HepG2 (cell line): ENCODE measurements at regions not wholly inside any gene's neighbourhood (a gene's known extent, or its start where the extent isn't known, plus 50 kb on each side); places are given as distances from the start of the nearest gene placed in this dataset.

Experiments used
- ATAC-seq: fragments of 200-7000 bp; cut with Tn5 transposase; 3 replicates; pipeline ENCODE4 v1.9.1; 2020; ENCODE audit warnings: mild to moderate bottlenecking, moderate library complexity
- BruUV-seq: library from RNA; stranded (reverse); fragments of 400-500 nt; replicated peaks from 2 replicates; lab custom pipeline; 2021; lab: Mats Ljungman, UMichigan
- CTCF ChIA-PET: fragments of 300-600 bp; formaldehyde crosslinking; extraction: SDS; loops from one replicate; lab custom pipeline; 2021; ENCODE audit warnings: low total read pairs, inconsistent platforms, low intra/inter-chr PET ratio; lab: Yijun Ruan, JAX
- POLR2A ChIA-PET: fragments of 350-600 bp; sonication (Branson Sonifier 250); formaldehyde crosslinking; loops from one replicate; lab custom pipeline; 2020; ENCODE audit warnings: antibody characterized with exemption, inconsistent platforms; lab: Yijun Ruan, JAX
- DNase-seq: peaks from one replicate; pipeline ENCODE4 v3.0.0-alpha.2; 2015; ENCODE audit warnings: low spot score
- FAIRE-seq: peaks from 3 replicates; lab custom pipeline; 2011; peaks lifted over from hg19 to GRCh38; lab: Jason Lieb, UNC
- H2AFZ ChIP-seq: one replicate; pipeline ENCODE4 v1.6.1; 2011; ENCODE audit warnings: low read length, inconsistent platforms
- H3K27ac ChIP-seq: fragments of 300-600 bp; 3 replicates; pipeline ENCODE4 v1.8.0; 2011; ENCODE audit warnings: mixed run types, mild to moderate bottlenecking, mixed read lengths, low read length, inconsistent platforms; ENCODE audit not compliant: insufficient read depth; ENCODE audit errors: extremely low read length
- H3K27me3 ChIP-seq, 2 experiments: fragments of 200-600 bp in 1 of 2; 2 replicates in 1 of 2; 3 replicates in 1 of 2; pipeline versions ENCODE4 v1.6.0 to v1.8.0; 2011; ENCODE audit warnings: low read length in 2 of 2, mild to moderate bottlenecking in 2 of 2, moderate library complexity in 2 of 2, inconsistent platforms in 1 of 2; ENCODE audit not compliant: insufficient read depth in 2 of 2, control insufficient read depth in 1 of 2
- H3K36me3 ChIP-seq, 2 experiments: fragments of 200-600 bp in 1 of 2; replicated peaks in 1 of 2; 2 replicates in 1 of 2; 3 replicates in 1 of 2; pipeline versions ENCODE4 v1.5.1 to v1.8.0; 2011; ENCODE audit warnings: low read length in 2 of 2, inconsistent platforms in 1 of 2; ENCODE audit not compliant: insufficient read depth in 2 of 2, control insufficient read depth in 1 of 2
- H3K4me1 ChIP-seq: 2 replicates; pipeline ENCODE4 v1.5.1; 2012; ENCODE audit warnings: low read length, inconsistent platforms; ENCODE audit not compliant: insufficient read depth
- H3K4me2 ChIP-seq: 2 replicates; pipeline ENCODE4 v1.6.0; 2011; ENCODE audit warnings: low read depth, low read length, inconsistent platforms
- H3K4me3 ChIP-seq, 3 experiments: fragments of 200-600 bp in 1 of 3; sonication (generic), shearing (Covaris generic) in 1 of 3; replicated peaks in 1 of 3; 2 replicates each; pipeline ENCODE4 v1.5.1; 2011 to 2016; ENCODE audit warnings: low read length in 3 of 3, inconsistent platforms in 2 of 3, low read depth in 2 of 3, mild to moderate bottlenecking in 2 of 3, control low read depth in 1 of 3, mixed read lengths in 1 of 3; ENCODE audit not compliant: insufficient read depth in 1 of 3
- H3K79me2 ChIP-seq: one replicate; pipeline ENCODE4 v1.6.1; 2011; ENCODE audit warnings: low read length, inconsistent platforms; ENCODE audit not compliant: insufficient read depth
- H3K9ac ChIP-seq: 2 replicates; pipeline ENCODE4 v1.6.0; 2011; ENCODE audit warnings: mild to moderate bottlenecking, low read depth, low read length, inconsistent platforms; ENCODE audit not compliant: insufficient read depth
- H3K9me3 ChIP-seq: 2 replicates; pipeline ENCODE4 v1.5.1; 2012; ENCODE audit warnings: mild to moderate bottlenecking, low read length
- H4K20me1 ChIP-seq: 2 replicates; pipeline ENCODE4 v1.6.0; 2011; ENCODE audit warnings: inconsistent platforms, mild to moderate bottlenecking, low read length, moderate library complexity; ENCODE audit not compliant: insufficient read depth
- ATF7-NPFF ChIP-seq: sonication (generic); formaldehyde crosslinking; IDR thresholded peaks from 2 replicates; pipeline ENCODE4 v1.8.1; 2023; ENCODE audit warnings: mild to moderate bottlenecking, low read depth, missing genetic modification reagents, moderate library complexity
- CBX5 ChIP-seq: sonication (generic); formaldehyde crosslinking; IDR thresholded peaks from 2 replicates; pipeline ENCODE4 v1.4.0; 2020; ENCODE audit warnings: missing genetic modification reagents, borderline replicate concordance
- DZIP1 ChIP-seq: sonication (generic); formaldehyde crosslinking; IDR thresholded peaks from 2 replicates; pipeline ENCODE4 v1.5.0; 2020; ENCODE audit warnings: mild to moderate bottlenecking, missing genetic modification reagents
- EED ChIP-seq: sonication (generic); formaldehyde crosslinking; IDR thresholded peaks from 2 replicates; pipeline ENCODE4 v1.5.0; 2020; ENCODE audit warnings: mild to moderate bottlenecking, missing genetic modification reagents
- HNRNPLL ChIP-seq: fragments of 200-400 bp; formaldehyde crosslinking; IDR thresholded peaks from 2 replicates; pipeline ENCODE4 v1.6.1; 2017; ENCODE audit warnings: mild to moderate bottlenecking, low read depth, low read length; ENCODE audit not compliant: poor library complexity, severe bottlenecking
- SIN3B ChIP-seq: fragments of 150-350 bp; IDR thresholded peaks from 2 replicates; pipeline ENCODE4 v1.6.1; 2014; ENCODE audit warnings: low read length
- SNAI1 ChIP-seq: sonication (generic); formaldehyde crosslinking; IDR thresholded peaks from 2 replicates; pipeline ENCODE4 v1.5.0; 2020; ENCODE audit warnings: mild to moderate bottlenecking, missing genetic modification reagents, borderline replicate concordance
- SYNCRIP ChIP-seq: fragments of 200-400 bp; formaldehyde crosslinking; IDR thresholded peaks from 2 replicates; pipeline ENCODE4 v1.6.1; 2018; ENCODE audit warnings: mild to moderate bottlenecking, low read depth, low read length; ENCODE audit not compliant: insufficient read depth
- ZNF124 ChIP-seq: sonication (generic); formaldehyde crosslinking; IDR thresholded peaks from 2 replicates; pipeline ENCODE4 v1.4.0; 2020; ENCODE audit warnings: missing genetic modification reagents
- ZNF292 ChIP-seq: sonication (generic); formaldehyde crosslinking; IDR thresholded peaks from 2 replicates; pipeline ENCODE4 v1.8.1; 2022; ENCODE audit warnings: mild to moderate bottlenecking, low read depth, missing genetic modification reagents, borderline replicate concordance
- ZNF615 ChIP-seq: sonication (generic); formaldehyde crosslinking; IDR thresholded peaks from 2 replicates; pipeline ENCODE4 v1.5.0; 2020; ENCODE audit warnings: mild to moderate bottlenecking, missing genetic modification reagents, borderline replicate concordance
- WGBS: methylation state at CpG from one replicate; pipeline ENCODE4 v1.1.6; 2017; ENCODE audit warnings: low lambda C conversion rate; 5-methylcytosine and 5-hydroxymethylcytosine counted together
- in situ Hi-C: cut with HindIII; loops from 2 replicates; pipeline ENCODE4 v1.10.0; 2017; ENCODE audit warnings: low pct_unique_long_range_greater_than_20kb; ENCODE audit not compliant: extremely low pct_ligation_motif_present
- intact Hi-C: fragments of 100-400 bp; cut with micrococcal nuclease; formaldehyde crosslinking; loops from one replicate; pipeline ENCODE4 v1.10.0; 2022; ENCODE audit not compliant: unreplicated experiment

GRCh38 chr15:22239806-22240180, 159.5 kb downstream of the OR4M2 start:
- Histone ChIP-seq H3K9ac (no peak overlapping the region), H2AFZ (no peak overlapping the region), H3K27me3 (no peaks in the 10 kb centered on the region), H3K4me1 (no peaks in the 10 kb centered on the region), H4K20me1 (no peaks in the 10 kb centered on the region), H3K27ac (no peak overlapping the region), H3K9me3 (no peaks in the 10 kb centered on the region), H3K4me3 (no peak overlapping the region), H3K79me2 (no peaks in the 10 kb centered on the region), H3K4me2 (no peak overlapping the region), H3K36me3 (no peaks in the 10 kb centered on the region)
- intact Hi-C loops: no loop called here
- in situ Hi-C loops: no loop called here
- POLR2A ChIA-PET: no interaction called here
- FAIRE-seq (no peak), DNase-seq (no peak), ATAC-seq (no peak)
- 0% methylated on average over 3 of the region's 3 CpGs for WGBS
- CTCF ChIA-PET: no interaction called here
- no peak for TF ChIP-seq CBX5 (CRISPR knock-in tag)
- no peak for TF ChIP-seq ATF7-NPFF (CRISPR knock-in tag)
- TF ChIP-seq ZNF292 (CRISPR knock-in tag): no peak
- no peak for TF ChIP-seq HNRNPLL
- no peak for TF ChIP-seq DZIP1
- no peak for TF ChIP-seq SYNCRIP
- TF ChIP-seq SIN3B: no peak
- TF ChIP-seq EED (CRISPR knock-in tag): no peak
- TF ChIP-seq SNAI1 (CRISPR knock-in tag): no peak
- TF ChIP-seq ZNF124: no peak
- no peak for TF ChIP-seq ZNF615 (CRISPR knock-in tag)
- BruUV-seq: no TSS peak
